ENCODE measurements at regions not wholly inside any gene's neighbourhood (a gene's known extent, or its start where the extent isn't known, plus 50 kb on each side); places are given as distances from the start of the nearest gene placed in this dataset.

DNA sequence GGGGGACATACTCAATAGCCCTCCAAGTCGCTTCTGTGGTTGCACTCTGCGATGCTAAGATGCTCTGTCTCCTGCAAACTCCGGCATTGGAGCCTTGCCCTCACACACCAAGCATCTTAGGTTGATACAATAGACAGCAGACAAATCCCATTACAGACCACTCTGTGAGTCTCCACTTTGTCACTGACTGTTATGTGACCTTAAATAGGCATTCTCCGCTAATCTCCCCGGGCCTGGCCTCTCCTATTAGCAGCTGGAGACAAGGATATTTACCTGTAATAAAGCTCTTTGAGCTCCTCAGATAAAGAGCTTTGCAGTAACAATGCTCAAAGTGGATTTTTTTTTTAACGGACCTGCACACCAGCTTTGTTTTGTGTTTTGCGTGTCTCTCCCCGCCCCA is 479.7 kb upstream of the TBX3 start:
- no TSS peak for BruUV-seq (replicated peaks)
- no peak for TF ChIP-seq CTCF (IDR thresholded peaks at IDR 0.05; ENCODE audit: unreplicated experiment)
- CTCF ChIA-PET = no interaction called here
- H3K4me1 Mint-ChIP-seq (ENCODE audit: low read depth, unreplicated experiment) = no peaks in the 10 kb centered on the region
- intact Hi-C loops (cut with micrococcal nuclease; ENCODE audit: unreplicated experiment) = no loop called here
- no peak overlapping the region for H3K27ac Mint-ChIP-seq (ENCODE audit: unreplicated experiment)
- no peak for DNase-seq
- H3K9me3 Mint-ChIP-seq (ENCODE audit: low read depth, unreplicated experiment) = peaks cover 25% of the 10 kb centered on the region
- no peaks in the 10 kb centered on the region for H3K36me3 Mint-ChIP-seq (ENCODE audit: insufficient read depth, unreplicated experiment)
- no peak overlapping the region for H3K4me3 Mint-ChIP-seq (ENCODE audit: low read depth, unreplicated experiment)
- no peaks in the 10 kb centered on the region for H3K27me3 Mint-ChIP-seq (ENCODE audit: unreplicated experiment)

DNA sequence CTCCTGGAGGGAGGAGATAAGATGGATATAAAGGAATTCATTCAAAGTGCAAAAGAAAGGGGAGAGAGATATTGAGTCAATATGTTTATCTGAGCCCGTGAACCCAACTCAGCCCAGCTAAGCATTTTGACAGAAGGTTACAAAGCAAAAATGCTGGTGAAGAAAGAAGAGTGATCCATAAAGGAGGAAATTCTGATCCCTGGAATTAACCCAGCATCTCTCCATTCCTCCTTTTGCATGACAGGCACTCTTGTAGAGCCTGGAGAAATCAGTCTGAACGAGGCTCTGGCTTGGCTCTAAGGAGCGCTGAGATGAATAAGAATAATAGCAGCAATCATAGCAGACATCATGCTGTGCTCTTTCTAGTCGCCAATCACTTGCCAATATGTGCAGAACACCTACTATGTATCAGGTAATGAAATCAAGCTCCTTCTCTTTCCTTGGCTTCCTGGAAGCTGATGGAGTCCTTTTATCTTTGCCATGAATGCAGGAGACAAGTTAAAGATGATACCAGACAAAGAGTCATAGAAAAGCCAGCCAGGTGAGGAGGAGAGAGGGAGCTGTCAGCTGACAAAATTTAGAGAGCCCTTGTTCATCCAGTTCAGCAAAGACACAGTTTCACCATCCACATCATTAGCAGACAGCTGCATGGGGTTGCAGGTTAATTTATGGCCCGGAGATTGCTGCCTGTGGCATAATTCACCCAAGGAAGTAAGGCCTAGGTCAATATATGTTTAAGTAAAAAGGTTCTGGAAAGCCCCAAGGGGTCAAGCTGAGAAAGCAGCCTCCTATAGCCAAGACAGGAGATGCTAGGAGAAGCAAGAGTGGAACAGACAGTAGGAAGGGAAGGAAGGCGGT is 476.5 kb upstream of the TBX3 start:
- CTCF ChIA-PET = no interaction called here
- Mint-ChIP-seq H3K36me3 (ENCODE audit: insufficient read depth, unreplicated experiment) (no peaks in the 10 kb centered on the region), H3K27me3 (ENCODE audit: unreplicated experiment) (no peaks in the 10 kb centered on the region), H3K9me3 (ENCODE audit: low read depth, unreplicated experiment) (peaks cover 18% of the 10 kb centered on the region), H3K4me3 (ENCODE audit: low read depth, unreplicated experiment) (no peak overlapping the region), H3K27ac (ENCODE audit: unreplicated experiment) (no peak overlapping the region), H3K4me1 (ENCODE audit: low read depth, unreplicated experiment) (no peaks in the 10 kb centered on the region)
- DNase-seq = no peak
- intact Hi-C loops (cut with micrococcal nuclease; ENCODE audit: unreplicated experiment) = no loop called here
- no TSS peak for BruUV-seq (replicated peaks)
- TF ChIP-seq CTCF (IDR thresholded peaks at IDR 0.05; ENCODE audit: unreplicated experiment) = no peak

- intact Hi-C loops (cut with micrococcal nuclease; ENCODE audit: unreplicated experiment) = no loop called here
- BruUV-seq (replicated peaks) = no TSS peak
- TF ChIP-seq CTCF (IDR thresholded peaks at IDR 0.05; ENCODE audit: unreplicated experiment) = no peak
- DNase-seq = no peak
- Mint-ChIP-seq H3K36me3 (ENCODE audit: insufficient read depth, unreplicated experiment) (no peaks in the 10 kb centered on the region), H3K4me1 (ENCODE audit: low read depth, unreplicated experiment) (no peaks in the 10 kb centered on the region), H3K27me3 (ENCODE audit: unreplicated experiment) (no peaks in the 10 kb centered on the region), H3K4me3 (ENCODE audit: low read depth, unreplicated experiment) (no peak overlapping the region), H3K27ac (ENCODE audit: unreplicated experiment) (no peak overlapping the region), H3K9me3 (ENCODE audit: low read depth, unreplicated experiment) (peaks cover 11% of the 10 kb centered on the region)
- CTCF ChIA-PET = no interaction called here
Measured at GRCh38 chr12:115158816-115159215, 474.8 kb upstream of the TBX3 start.

DNA sequence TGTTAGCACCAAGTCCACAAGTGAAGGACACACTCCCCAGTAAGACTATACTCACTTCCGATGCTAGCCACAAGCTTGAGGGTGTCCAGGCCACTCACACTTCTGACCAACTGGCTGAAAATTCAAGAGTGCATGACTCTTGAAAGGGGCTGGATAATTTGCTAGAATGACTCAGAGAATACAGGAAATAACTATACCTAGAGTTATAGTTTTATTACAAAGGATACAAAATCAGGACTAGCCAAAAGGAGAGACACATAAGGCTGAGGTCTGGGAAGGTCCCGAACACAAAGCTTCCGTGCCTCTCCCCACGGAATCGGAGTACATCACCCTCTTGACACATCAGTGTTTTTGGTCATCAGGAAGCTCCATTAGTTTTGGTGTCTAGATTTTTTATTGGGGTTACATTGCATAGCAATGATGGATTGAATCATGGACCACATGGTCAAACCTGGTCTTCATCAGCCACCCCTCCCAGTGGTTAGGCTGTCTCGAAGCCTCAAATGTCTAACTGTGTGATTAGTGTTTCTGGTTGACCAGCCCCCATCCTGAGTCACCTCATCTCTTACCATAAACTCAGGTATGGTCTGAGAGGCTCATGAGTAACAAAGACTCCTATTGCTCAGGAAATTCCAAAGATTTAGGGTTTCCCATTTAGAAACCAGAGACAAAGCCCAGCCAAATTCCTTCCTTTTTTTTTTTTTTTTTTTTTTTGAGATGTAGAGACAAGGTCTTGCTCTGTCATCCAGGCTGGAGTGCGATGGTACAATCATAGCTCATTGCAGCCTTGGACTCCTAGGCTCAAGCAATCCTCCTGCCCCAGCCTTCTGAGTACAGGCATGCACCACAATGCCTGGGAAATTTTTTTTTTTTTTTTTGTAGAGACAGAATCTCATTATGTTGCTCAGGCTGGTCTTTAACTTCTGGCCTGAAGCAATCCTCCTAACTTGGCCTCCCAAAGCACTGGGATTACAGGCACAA is 472.0 kb upstream of the TBX3 start:
- no peak for DNase-seq
- intact Hi-C loops (cut with micrococcal nuclease; ENCODE audit: unreplicated experiment) = no loop called here
- peaks cover 8% of the 10 kb centered on the region for H3K9me3 Mint-ChIP-seq (ENCODE audit: low read depth, unreplicated experiment)
- no TSS peak for BruUV-seq (replicated peaks)
- H3K4me1 Mint-ChIP-seq (ENCODE audit: low read depth, unreplicated experiment) = no peaks in the 10 kb centered on the region
- no peak for TF ChIP-seq CTCF (IDR thresholded peaks at IDR 0.05; ENCODE audit: unreplicated experiment)
- H3K4me3 Mint-ChIP-seq (ENCODE audit: low read depth, unreplicated experiment) = no peak overlapping the region
- CTCF ChIA-PET = no interaction called here
- no peaks in the 10 kb centered on the region for H3K36me3 Mint-ChIP-seq (ENCODE audit: insufficient read depth, unreplicated experiment)
- no peaks in the 10 kb centered on the region for H3K27me3 Mint-ChIP-seq (ENCODE audit: unreplicated experiment)
- no peak overlapping the region for H3K27ac Mint-ChIP-seq (ENCODE audit: unreplicated experiment)

Data from Calu3 (cell line).